ENCODE measurements at regions not wholly inside any gene's neighbourhood (a gene's known extent, or its start where the extent isn't known, plus 50 kb on each side); places are given as distances from the start of the nearest gene placed in this dataset.

DNA sequence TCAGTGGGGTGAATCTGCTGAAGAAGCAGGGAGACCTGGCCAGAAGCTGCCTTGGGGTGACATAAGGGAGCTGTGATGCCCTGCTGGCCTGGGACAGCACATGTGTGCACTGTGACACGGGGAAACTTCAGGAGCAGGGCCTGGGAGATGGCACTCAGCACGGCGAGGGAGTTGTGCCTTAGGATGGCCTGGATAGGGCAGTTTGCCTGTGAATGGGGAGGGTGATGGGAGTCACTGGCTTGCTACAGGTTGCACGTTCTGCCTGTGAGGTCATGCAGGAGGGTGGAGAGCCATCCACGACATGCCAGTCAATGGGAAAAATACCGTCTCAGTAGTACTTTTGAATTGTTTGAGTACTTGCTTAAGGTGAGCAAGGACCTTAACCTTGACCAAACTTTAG is 76.8 kb upstream of the UBE3A start:
- WGBS (ENCODE audit: extremely low coverage, insufficient read length, low lambda C conversion rate), result no CpG with 5 or more reads among the region's 6 CpGs
- Mint-ChIP-seq H3K27ac (no peak overlapping the region), H3K4me1 (peaks cover 19 to 20% of the 10 kb centered on the region in 2 experiments), H3K27me3 (ENCODE audit: low read depth) (peaks cover 3% of the 10 kb centered on the region), H3K4me3 (no peak overlapping the region), H3K9me3 (peaks cover 3 to 6% of the 10 kb centered on the region in 2 experiments; a peak in 3 of 5 replicates), H3K36me3 (ENCODE audit: insufficient read depth in 1 of 3, low read depth in 3 of 3) (peaks cover 0 to 5% (median 3%) of the 10 kb centered on the region in 3 experiments; a peak in 2 of 7 replicates)
- no peak for DNase-seq
- H3K27me3 ChIP-seq (ENCODE audit: insufficient read depth, low read length), result no peaks in the 10 kb centered on the region
- H2BK120ac ChIP-seq (ENCODE audit: low read depth, low read length, poor library complexity, severe bottlenecking), result no peak overlapping the region
- H3K4me2 ChIP-seq (ENCODE audit: insufficient read depth, insufficient read length, low read length), result no peak overlapping the region
- H3K9me3 ChIP-seq (ENCODE audit: control insufficient read depth, low read depth, low read length), result no peaks in the 10 kb centered on the region
- no peak overlapping the region for H4K8ac ChIP-seq (replicated peaks; ENCODE audit: insufficient read length, low read depth, low read length)
- H3K79me2 ChIP-seq (ENCODE audit: insufficient read depth, low read length), result no peaks in the 10 kb centered on the region
- H3K56ac ChIP-seq (ENCODE audit: insufficient read length, low read depth, low read length), result no peak overlapping the region
- no peak overlapping the region for H2AK5ac ChIP-seq (ENCODE audit: insufficient read length, low read length)
- no peak overlapping the region for H3K14ac ChIP-seq (ENCODE audit: insufficient read depth, low read length)
- H4K91ac ChIP-seq (ENCODE audit: insufficient read length, low read depth, low read length), result no peak overlapping the region
- no peak overlapping the region for H4K5ac ChIP-seq (ENCODE audit: insufficient read length, low read depth, low read length)
- no peak overlapping the region for H3K9ac ChIP-seq (ENCODE audit: extremely low read depth, insufficient read length, low read length)
- no peak overlapping the region for H2BK20ac ChIP-seq (ENCODE audit: low read depth, low read length, poor library complexity, severe bottlenecking)
- H2BK15ac ChIP-seq (ENCODE audit: low read depth, low read length), result no peak overlapping the region
- H3K27ac ChIP-seq (ENCODE audit: insufficient read length, low read depth, low read length), result no peak overlapping the region
- H3K4me1 ChIP-seq (ENCODE audit: insufficient read depth, low read length), result peaks cover 3% of the 10 kb centered on the region
- no peaks in the 10 kb centered on the region for H3K79me1 ChIP-seq (ENCODE audit: insufficient read depth, low read depth, low read length, poor library complexity, severe bottlenecking)
- no peak overlapping the region for H3T11ph ChIP-seq (ENCODE audit: low read length)
- no peak overlapping the region for H3K23ac ChIP-seq (ENCODE audit: insufficient read length, low read depth, low read length)
- no peak overlapping the region for H2AFZ ChIP-seq (ENCODE audit: low read length)
- H3K23me2 ChIP-seq (ENCODE audit: insufficient read length, low read depth, low read length, poor library complexity, severe bottlenecking), result no peaks in the 10 kb centered on the region
- H3K18ac ChIP-seq (ENCODE audit: insufficient read length, low read depth, low read length), result no peak overlapping the region
- no peak for TF ChIP-seq CTCF (conservative IDR thresholded peaks at IDR 0.05)
- H2BK12ac ChIP-seq (ENCODE audit: insufficient read length, low read depth, low read length), result no peak overlapping the region
- no peak overlapping the region for H2BK5ac ChIP-seq (ENCODE audit: insufficient read length, low read length)
- H3K4ac ChIP-seq (ENCODE audit: low read depth, low read length), result no peak overlapping the region
- no peaks in the 10 kb centered on the region for H4K20me1 ChIP-seq (ENCODE audit: control insufficient read depth, insufficient read depth, insufficient read length)
